ENCODE measurements at regions not wholly inside any gene's neighbourhood (a gene's known extent, or its start where the extent isn't known, plus 50 kb on each side); places are given as distances from the start of the nearest gene placed in this dataset.

GRCh38 chr20:41989935-41990635 lies 371.9 kb upstream of the CHD6 start:
- H3K27ac ChIP-seq (ENCODE audit: low read depth in 2 of 2, low read length in 2 of 2) = no peak overlapping the region
- H3K4me3 ChIP-seq (ENCODE audit: low read length in 2 of 2) = no peak overlapping the region
- H3K9me3 ChIP-seq (ENCODE audit: control insufficient read depth in 2 of 2, low read length in 2 of 2) = no peaks in the 10 kb centered on the region
- no peaks in the 10 kb centered on the region for H3K27me3 ChIP-seq (ENCODE audit: control insufficient read depth in 2 of 2, insufficient read depth in 2 of 2, low read length in 2 of 2)
- H3K36me3 ChIP-seq (ENCODE audit: control insufficient read depth in 2 of 2, insufficient read depth in 2 of 2, low read length in 2 of 2) = no peaks in the 10 kb centered on the region
- no peaks in the 10 kb centered on the region for H3K4me1 ChIP-seq (ENCODE audit: control insufficient read depth in 2 of 2, insufficient read depth in 2 of 2, low read length in 2 of 2)
- no peak overlapping the region for H3K9ac ChIP-seq (ENCODE audit: low read depth in 1 of 2, low read length in 2 of 2)

GRCh38 chr20:41989039-41989679 lies 371.0 kb upstream of the CHD6 start:
- Histone ChIP-seq H3K4me3 (ENCODE audit: low read length in 2 of 2) (no peak overlapping the region), H3K27ac (ENCODE audit: low read depth in 2 of 2, low read length in 2 of 2) (no peak overlapping the region), H3K27me3 (ENCODE audit: control insufficient read depth in 2 of 2, insufficient read depth in 2 of 2, low read length in 2 of 2) (no peaks in the 10 kb centered on the region), H3K36me3 (ENCODE audit: control insufficient read depth in 2 of 2, insufficient read depth in 2 of 2, low read length in 2 of 2) (no peaks in the 10 kb centered on the region), H3K9ac (ENCODE audit: low read depth in 1 of 2, low read length in 2 of 2) (no peak overlapping the region), H3K9me3 (ENCODE audit: control insufficient read depth in 2 of 2, low read length in 2 of 2) (no peaks in the 10 kb centered on the region), H3K4me1 (ENCODE audit: control insufficient read depth in 2 of 2, insufficient read depth in 2 of 2, low read length in 2 of 2) (no peaks in the 10 kb centered on the region)

DNA sequence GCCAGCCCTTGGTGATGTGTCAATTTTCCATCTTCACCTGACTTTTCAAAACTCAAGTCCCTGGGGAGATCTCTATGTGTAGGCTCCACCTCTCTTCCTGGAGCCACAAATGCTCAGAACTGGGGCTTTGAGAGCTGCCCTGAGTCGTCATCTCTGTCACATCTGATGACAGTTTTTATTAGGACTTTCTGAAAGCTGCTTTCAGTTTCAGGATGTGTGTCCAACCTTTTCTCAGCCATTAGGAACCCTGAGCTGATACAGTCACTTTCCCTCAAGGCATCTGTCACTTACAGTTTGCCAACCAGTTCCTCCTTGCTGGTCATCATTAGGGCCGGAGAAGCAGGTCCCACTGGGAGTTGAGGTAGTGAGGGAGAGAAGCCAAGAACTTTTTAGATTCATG lies 365.9 kb upstream of the CHD6 start:
- Histone ChIP-seq H3K4me3 (ENCODE audit: low read length in 2 of 2) (no peak overlapping the region), H3K27ac (ENCODE audit: low read depth in 2 of 2, low read length in 2 of 2) (no peak overlapping the region), H3K4me1 (ENCODE audit: control insufficient read depth in 2 of 2, insufficient read depth in 2 of 2, low read length in 2 of 2) (no peaks in the 10 kb centered on the region), H3K27me3 (ENCODE audit: control insufficient read depth in 2 of 2, insufficient read depth in 2 of 2, low read length in 2 of 2) (no peaks in the 10 kb centered on the region), H3K9me3 (ENCODE audit: control insufficient read depth in 2 of 2, low read length in 2 of 2) (no peaks in the 10 kb centered on the region), H3K9ac (ENCODE audit: low read depth in 1 of 2, low read length in 2 of 2) (no peak overlapping the region), H3K36me3 (ENCODE audit: control insufficient read depth in 2 of 2, insufficient read depth in 2 of 2, low read length in 2 of 2) (no peaks in the 10 kb centered on the region)

- no peak overlapping the region for H3K4me3 ChIP-seq (ENCODE audit: low read length in 2 of 2)
Observed at GRCh38 chr20:41983159-41983558, 365.0 kb upstream of the CHD6 start.

DNA sequence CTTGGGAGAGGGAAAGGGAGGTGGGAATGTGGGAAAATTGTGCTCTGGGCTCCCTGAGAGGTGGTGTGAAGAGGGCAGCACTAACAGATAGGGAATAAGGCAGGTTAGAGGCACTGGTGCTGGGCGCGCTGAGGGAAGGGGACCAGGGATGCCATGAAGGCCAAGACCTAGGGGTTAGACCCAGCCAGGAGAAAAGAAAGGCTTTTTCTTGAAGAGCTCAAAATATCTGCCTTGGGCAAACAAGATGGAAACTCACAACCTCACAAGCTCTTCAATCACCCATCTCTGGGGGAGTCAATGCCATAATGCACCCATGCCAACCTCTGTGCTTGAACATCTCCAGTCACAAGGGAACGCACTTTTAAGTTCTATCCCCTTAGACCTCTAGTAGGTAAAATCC lies 363.6 kb upstream of the CHD6 start:
- no peaks in the 10 kb centered on the region for H3K9me3 ChIP-seq (ENCODE audit: control insufficient read depth in 2 of 2, low read length in 2 of 2)
- no peaks in the 10 kb centered on the region for H3K4me1 ChIP-seq (ENCODE audit: control insufficient read depth in 2 of 2, insufficient read depth in 2 of 2, low read length in 2 of 2)
- no peak overlapping the region for H3K4me3 ChIP-seq (ENCODE audit: low read length in 2 of 2)
- no peak overlapping the region for H3K9ac ChIP-seq (ENCODE audit: low read depth in 1 of 2, low read length in 2 of 2)
- no peak overlapping the region for H3K27ac ChIP-seq (ENCODE audit: low read depth in 2 of 2, low read length in 2 of 2)
- H3K27me3 ChIP-seq (ENCODE audit: control insufficient read depth in 2 of 2, insufficient read depth in 2 of 2, low read length in 2 of 2) = no peaks in the 10 kb centered on the region
- H3K36me3 ChIP-seq (ENCODE audit: control insufficient read depth in 2 of 2, insufficient read depth in 2 of 2, low read length in 2 of 2) = no peaks in the 10 kb centered on the region

More at GRCh38 chr20:41983159-41983558, 365.0 kb upstream of the CHD6 start:
- no peaks in the 10 kb centered on the region for H3K36me3 ChIP-seq (ENCODE audit: control insufficient read depth in 2 of 2, insufficient read depth in 2 of 2, low read length in 2 of 2)
- no peaks in the 10 kb centered on the region for H3K9me3 ChIP-seq (ENCODE audit: control insufficient read depth in 2 of 2, low read length in 2 of 2)
- no peak overlapping the region for H3K9ac ChIP-seq (ENCODE audit: low read depth in 1 of 2, low read length in 2 of 2)
- H3K4me1 ChIP-seq (ENCODE audit: control insufficient read depth in 2 of 2, insufficient read depth in 2 of 2, low read length in 2 of 2) = no peaks in the 10 kb centered on the region
- H3K27ac ChIP-seq (ENCODE audit: low read depth in 2 of 2, low read length in 2 of 2) = no peak overlapping the region
- no peaks in the 10 kb centered on the region for H3K27me3 ChIP-seq (ENCODE audit: control insufficient read depth in 2 of 2, insufficient read depth in 2 of 2, low read length in 2 of 2)

DNA sequence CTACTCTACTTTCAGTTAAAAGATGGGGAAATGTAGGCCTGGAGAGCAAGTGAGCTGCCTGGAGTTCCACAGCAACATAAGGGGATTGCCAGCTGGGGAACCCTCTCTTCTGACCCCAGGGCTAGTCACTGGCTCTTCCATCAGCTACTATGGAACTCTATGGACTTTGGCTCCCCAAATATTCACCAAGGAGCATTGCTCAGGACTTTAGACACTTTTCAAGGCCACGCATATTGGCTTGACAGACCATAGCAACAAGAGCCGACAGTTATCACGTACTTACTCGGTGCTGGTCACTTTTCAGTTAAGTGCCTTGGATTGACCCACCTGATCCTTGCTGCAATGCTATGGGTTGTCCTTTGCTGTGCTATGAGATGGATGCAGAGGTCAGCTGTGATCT lies 360.7 kb upstream of the CHD6 start:
- no peak overlapping the region for H3K27ac ChIP-seq (ENCODE audit: low read depth in 2 of 2, low read length in 2 of 2)
- H3K9ac ChIP-seq (ENCODE audit: low read depth in 1 of 2, low read length in 2 of 2) = no peak overlapping the region
- H3K9me3 ChIP-seq (ENCODE audit: control insufficient read depth in 2 of 2, low read length in 2 of 2) = no peaks in the 10 kb centered on the region
- H3K36me3 ChIP-seq (ENCODE audit: control insufficient read depth in 2 of 2, insufficient read depth in 2 of 2, low read length in 2 of 2) = no peaks in the 10 kb centered on the region
- no peaks in the 10 kb centered on the region for H3K4me1 ChIP-seq (ENCODE audit: control insufficient read depth in 2 of 2, insufficient read depth in 2 of 2, low read length in 2 of 2)
- H3K27me3 ChIP-seq (ENCODE audit: control insufficient read depth in 2 of 2, insufficient read depth in 2 of 2, low read length in 2 of 2) = no peaks in the 10 kb centered on the region
- no peak overlapping the region for H3K4me3 ChIP-seq (ENCODE audit: low read length in 2 of 2)

- Histone ChIP-seq H3K4me1 (ENCODE audit: control insufficient read depth in 2 of 2, insufficient read depth in 2 of 2, low read length in 2 of 2) (no peaks in the 10 kb centered on the region), H3K27ac (ENCODE audit: low read depth in 2 of 2, low read length in 2 of 2) (no peak overlapping the region), H3K4me3 (ENCODE audit: low read length in 2 of 2) (no peak overlapping the region), H3K27me3 (ENCODE audit: control insufficient read depth in 2 of 2, insufficient read depth in 2 of 2, low read length in 2 of 2) (no peaks in the 10 kb centered on the region), H3K9ac (ENCODE audit: low read depth in 1 of 2, low read length in 2 of 2) (no peak overlapping the region), H3K36me3 (ENCODE audit: control insufficient read depth in 2 of 2, insufficient read depth in 2 of 2, low read length in 2 of 2) (no peaks in the 10 kb centered on the region), H3K9me3 (ENCODE audit: control insufficient read depth in 2 of 2, low read length in 2 of 2) (no peaks in the 10 kb centered on the region)
Observed at GRCh38 chr20:41978246-41978790, 360.1 kb upstream of the CHD6 start.

- Histone ChIP-seq H3K36me3 (ENCODE audit: control insufficient read depth in 2 of 2, insufficient read depth in 2 of 2, low read length in 2 of 2) (no peaks in the 10 kb centered on the region), H3K27ac (ENCODE audit: low read depth in 2 of 2, low read length in 2 of 2) (no peak overlapping the region), H3K4me1 (ENCODE audit: control insufficient read depth in 2 of 2, insufficient read depth in 2 of 2, low read length in 2 of 2) (no peaks in the 10 kb centered on the region), H3K9ac (ENCODE audit: low read depth in 1 of 2, low read length in 2 of 2) (no peak overlapping the region), H3K4me3 (ENCODE audit: low read length in 2 of 2) (no peak overlapping the region), H3K27me3 (ENCODE audit: control insufficient read depth in 2 of 2, insufficient read depth in 2 of 2, low read length in 2 of 2) (no peaks in the 10 kb centered on the region), H3K9me3 (ENCODE audit: control insufficient read depth in 2 of 2, low read length in 2 of 2) (no peaks in the 10 kb centered on the region)
Observed at GRCh38 chr20:41969656-41970055, 351.5 kb upstream of the CHD6 start.

DNA sequence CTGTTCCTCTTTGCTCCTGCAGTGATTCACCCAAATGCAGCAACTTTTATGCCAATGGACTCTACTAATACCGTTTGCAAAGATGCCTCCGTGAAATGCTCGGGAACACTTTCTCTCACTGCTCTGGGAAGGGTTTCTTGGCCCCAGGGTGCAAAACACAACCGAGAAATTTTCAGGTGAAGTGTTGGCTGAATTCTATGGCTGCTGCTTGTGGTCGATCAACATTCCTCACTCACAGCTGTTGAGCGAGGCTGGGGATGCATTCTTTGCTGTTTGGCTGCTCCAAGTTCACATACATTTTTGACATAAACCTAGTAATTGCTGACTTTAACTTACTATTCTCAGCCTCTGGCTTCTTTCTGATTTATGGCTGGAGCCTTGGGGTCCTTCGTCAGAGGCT lies 342.0 kb upstream of the CHD6 start:
- H3K9me3 ChIP-seq (ENCODE audit: control insufficient read depth in 2 of 2, low read length in 2 of 2) = no peaks in the 10 kb centered on the region
- H3K4me3 ChIP-seq (ENCODE audit: low read length in 2 of 2) = no peak overlapping the region
- H3K27me3 ChIP-seq (ENCODE audit: control insufficient read depth in 2 of 2, insufficient read depth in 2 of 2, low read length in 2 of 2) = no peaks in the 10 kb centered on the region
- H3K27ac ChIP-seq (ENCODE audit: low read depth in 2 of 2, low read length in 2 of 2) = no peak overlapping the region
- no peaks in the 10 kb centered on the region for H3K4me1 ChIP-seq (ENCODE audit: control insufficient read depth in 2 of 2, insufficient read depth in 2 of 2, low read length in 2 of 2)
- no peaks in the 10 kb centered on the region for H3K36me3 ChIP-seq (ENCODE audit: control insufficient read depth in 2 of 2, insufficient read depth in 2 of 2, low read length in 2 of 2)
- H3K9ac ChIP-seq (ENCODE audit: low read depth in 1 of 2, low read length in 2 of 2) = no peak overlapping the region

GRCh38 chr20:41958391-41958790 lies 340.2 kb upstream of the CHD6 start:
- Histone ChIP-seq H3K27me3 (ENCODE audit: control insufficient read depth in 2 of 2, insufficient read depth in 2 of 2, low read length in 2 of 2) (no peaks in the 10 kb centered on the region), H3K4me3 (ENCODE audit: low read length in 2 of 2) (no peak overlapping the region), H3K27ac (ENCODE audit: low read depth in 2 of 2, low read length in 2 of 2) (no peak overlapping the region), H3K9me3 (ENCODE audit: control insufficient read depth in 2 of 2, low read length in 2 of 2) (no peaks in the 10 kb centered on the region), H3K36me3 (ENCODE audit: control insufficient read depth in 2 of 2, insufficient read depth in 2 of 2, low read length in 2 of 2) (no peaks in the 10 kb centered on the region), H3K9ac (ENCODE audit: low read depth in 1 of 2, low read length in 2 of 2) (no peak overlapping the region), H3K4me1 (ENCODE audit: control insufficient read depth in 2 of 2, insufficient read depth in 2 of 2, low read length in 2 of 2) (no peaks in the 10 kb centered on the region)

All from mucosa of rectum (tissue), 2 donors.